ENCODE measurements at regions not wholly inside any gene's neighbourhood (a gene's known extent, or its start where the extent isn't known, plus 50 kb on each side); places are given as distances from the start of the nearest gene placed in this dataset.

DNA sequence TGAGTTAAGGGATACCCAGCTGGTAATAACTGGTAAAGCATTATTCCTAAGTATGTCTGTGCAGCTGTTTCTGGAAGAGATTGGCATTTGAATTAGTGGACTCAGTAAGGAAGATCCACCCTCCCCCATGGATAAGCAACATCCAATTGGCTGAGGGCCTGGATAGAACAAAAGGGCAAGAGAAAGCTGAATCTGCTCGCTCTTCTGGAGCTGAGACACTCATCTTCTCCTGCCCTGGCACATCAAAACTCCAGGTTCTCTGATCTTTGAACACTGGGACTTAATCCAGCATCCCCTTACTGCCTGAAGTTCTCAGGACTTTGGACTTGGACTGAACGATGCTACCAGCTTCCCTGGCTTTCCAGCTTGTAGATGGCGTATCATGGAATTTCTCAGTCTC is 63.1 kb upstream of the CNOT2 start:
- H3K9me3 ChIP-seq (ENCODE audit: low read length), result 0 out of 2 replicates have a peak, but pooled peaks cover 9% of the 10 kb centered on the region
- H3K36me3 ChIP-seq (ENCODE audit: insufficient read depth, low read length), result no peaks in the 10 kb centered on the region
- H4K20me1 ChIP-seq (ENCODE audit: insufficient read depth, low read length), result no peaks in the 10 kb centered on the region
- no peaks in the 10 kb centered on the region for H3F3A ChIP-seq (ENCODE audit: insufficient read depth, low read length)
- H3K9me2 ChIP-seq (ENCODE audit: low read depth, low read length), result no peaks in the 10 kb centered on the region
- H3K4me3 ChIP-seq (ENCODE audit: low read depth, low read length, poor library complexity, severe bottlenecking), result no peak overlapping the region
- no peaks in the 10 kb centered on the region for H3K27me3 ChIP-seq (ENCODE audit: insufficient read depth, low read length)
- H3K79me2 ChIP-seq (ENCODE audit: insufficient read depth, low read length), result no peaks in the 10 kb centered on the region
- no peak overlapping the region for H3K27ac ChIP-seq (ENCODE audit: low read depth, low read length, poor library complexity, severe bottlenecking)
- no peak overlapping the region for H2AFZ ChIP-seq (ENCODE audit: low read length)
- no peak for TF ChIP-seq EZH2 (IDR thresholded peaks at IDR 0.05; ENCODE audit: borderline replicate concordance, low read length)
- TF ChIP-seq, protein P1, sequence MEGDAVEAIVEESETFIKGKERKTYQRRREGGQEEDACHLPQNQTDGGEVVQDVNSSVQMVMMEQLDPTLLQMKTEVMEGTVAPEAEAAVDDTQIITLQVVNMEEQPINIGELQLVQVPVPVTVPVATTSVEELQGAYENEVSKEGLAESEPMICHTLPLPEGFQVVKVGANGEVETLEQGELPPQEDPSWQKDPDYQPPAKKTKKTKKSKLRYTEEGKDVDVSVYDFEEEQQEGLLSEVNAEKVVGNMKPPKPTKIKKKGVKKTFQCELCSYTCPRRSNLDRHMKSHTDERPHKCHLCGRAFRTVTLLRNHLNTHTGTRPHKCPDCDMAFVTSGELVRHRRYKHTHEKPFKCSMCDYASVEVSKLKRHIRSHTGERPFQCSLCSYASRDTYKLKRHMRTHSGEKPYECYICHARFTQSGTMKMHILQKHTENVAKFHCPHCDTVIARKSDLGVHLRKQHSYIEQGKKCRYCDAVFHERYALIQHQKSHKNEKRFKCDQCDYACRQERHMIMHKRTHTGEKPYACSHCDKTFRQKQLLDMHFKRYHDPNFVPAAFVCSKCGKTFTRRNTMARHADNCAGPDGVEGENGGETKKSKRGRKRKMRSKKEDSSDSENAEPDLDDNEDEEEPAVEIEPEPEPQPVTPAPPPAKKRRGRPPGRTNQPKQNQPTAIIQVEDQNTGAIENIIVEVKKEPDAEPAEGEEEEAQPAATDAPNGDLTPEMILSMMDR (IDR thresholded peaks at IDR 0.05; ENCODE audit: low read length), result no peak
- no peak overlapping the region for H3K4me2 ChIP-seq (ENCODE audit: low read length)
- H3K4me1 ChIP-seq (ENCODE audit: insufficient read depth, low read length, severe bottlenecking), result peaks cover 16% of the 10 kb centered on the region
- H3K9ac ChIP-seq (ENCODE audit: low read length), result no peak overlapping the region

DNA sequence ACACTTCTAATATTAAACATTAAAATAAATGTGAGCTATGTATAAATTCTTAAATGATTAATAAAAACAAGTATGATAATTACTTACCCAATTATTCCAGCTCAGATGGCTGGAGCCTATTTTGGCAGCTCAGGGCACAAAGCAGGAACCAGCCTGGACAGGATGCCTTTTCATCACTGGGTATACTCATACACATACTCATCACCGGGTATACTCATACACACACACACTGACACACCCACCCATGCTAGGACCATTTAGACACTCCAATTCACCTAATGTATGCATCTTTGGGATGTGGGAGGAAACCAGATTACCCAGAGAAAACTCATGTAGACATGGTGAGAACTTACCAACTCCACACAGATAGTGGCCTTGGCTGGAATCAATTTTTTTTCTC is 57.9 kb upstream of the CNOT2 start:
- H2AFZ ChIP-seq (ENCODE audit: low read length), result no peak overlapping the region
- no peaks in the 10 kb centered on the region for H3K36me3 ChIP-seq (ENCODE audit: insufficient read depth, low read length)
- no peak overlapping the region for H3K9ac ChIP-seq (ENCODE audit: low read length)
- TF ChIP-seq EZH2 (IDR thresholded peaks at IDR 0.05; ENCODE audit: borderline replicate concordance, low read length), result no peak
- TF ChIP-seq, protein P1 (IDR thresholded peaks at IDR 0.05; ENCODE audit: low read length), result no peak
- no peak overlapping the region for H3K27ac ChIP-seq (ENCODE audit: low read depth, low read length, poor library complexity, severe bottlenecking)
- H3K27me3 ChIP-seq (ENCODE audit: insufficient read depth, low read length), result no peaks in the 10 kb centered on the region
- H3K9me3 ChIP-seq (ENCODE audit: low read length), result no peaks in the 10 kb centered on the region
- no peaks in the 10 kb centered on the region for H4K20me1 ChIP-seq (ENCODE audit: insufficient read depth, low read length)
- H3K9me2 ChIP-seq (ENCODE audit: low read depth, low read length), result no peaks in the 10 kb centered on the region
- H3K4me1 ChIP-seq (ENCODE audit: insufficient read depth, low read length, severe bottlenecking), result no peaks in the 10 kb centered on the region
- H3K79me2 ChIP-seq (ENCODE audit: insufficient read depth, low read length), result no peaks in the 10 kb centered on the region
- H3F3A ChIP-seq (ENCODE audit: insufficient read depth, low read length), result no peaks in the 10 kb centered on the region
- no peak overlapping the region for H3K4me2 ChIP-seq (ENCODE audit: low read length)
- no peak overlapping the region for H3K4me3 ChIP-seq (ENCODE audit: low read depth, low read length, poor library complexity, severe bottlenecking)

DNA sequence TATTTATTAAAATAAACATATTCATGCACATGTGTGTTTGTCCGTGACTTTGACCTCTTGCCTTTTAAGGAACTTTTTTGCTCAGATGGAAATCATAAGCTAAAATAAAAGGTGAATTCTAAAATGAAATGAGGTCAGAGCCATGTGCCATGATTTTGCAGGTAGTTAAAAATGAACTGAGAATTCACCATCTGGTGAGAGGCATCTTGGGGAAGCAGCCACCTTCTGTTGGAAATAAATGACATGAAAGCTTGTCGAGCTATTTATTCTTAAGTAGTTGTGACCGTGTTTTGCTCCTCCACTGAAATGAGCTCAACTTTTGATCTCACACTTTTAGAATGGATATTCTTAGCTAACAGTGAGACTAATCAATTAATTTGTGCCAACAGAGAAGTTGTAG is 56.8 kb upstream of the CNOT2 start:
- Histone ChIP-seq H3K4me1 (ENCODE audit: insufficient read depth, low read length, severe bottlenecking) (no peaks in the 10 kb centered on the region), H3K4me2 (ENCODE audit: low read length) (no peak overlapping the region), H3K27ac (ENCODE audit: low read depth, low read length, poor library complexity, severe bottlenecking) (no peak overlapping the region), H4K20me1 (ENCODE audit: insufficient read depth, low read length) (no peaks in the 10 kb centered on the region), H3K36me3 (ENCODE audit: insufficient read depth, low read length) (no peaks in the 10 kb centered on the region), H3K9ac (ENCODE audit: low read length) (no peak overlapping the region), H3K9me2 (ENCODE audit: low read depth, low read length) (no peaks in the 10 kb centered on the region), H3K4me3 (ENCODE audit: low read depth, low read length, poor library complexity, severe bottlenecking) (no peak overlapping the region), H3K9me3 (ENCODE audit: low read length) (no peaks in the 10 kb centered on the region), H3F3A (ENCODE audit: insufficient read depth, low read length) (no peaks in the 10 kb centered on the region), H3K27me3 (ENCODE audit: insufficient read depth, low read length) (no peaks in the 10 kb centered on the region), H3K79me2 (ENCODE audit: insufficient read depth, low read length) (no peaks in the 10 kb centered on the region), H2AFZ (ENCODE audit: low read length) (no peak overlapping the region)
- no peak for TF ChIP-seq EZH2 (IDR thresholded peaks at IDR 0.05; ENCODE audit: borderline replicate concordance, low read length)
- TF ChIP-seq, protein P1 (IDR thresholded peaks at IDR 0.05; ENCODE audit: low read length), result no peak

Measured in OCI-LY1 (cell line).